OCI-LY3 (cell line): ENCODE measurements at regions not wholly inside any gene's neighbourhood (a gene's known extent, or its start where the extent isn't known, plus 50 kb on each side); places are given as distances from the start of the nearest gene placed in this dataset.

Source experiments
- EZH2phosphoT487 ChIP-seq: fragments of 200-600 bp; shearing (Covaris generic); IDR thresholded peaks from 2 replicates; pipeline ENCODE4 v1.6.1; 2018; ENCODE audit warnings: antibody characterized with exemption, mixed run types, low read depth
- TF ChIP-seq, protein P1 (sequence below): fragments of 200-600, 300-600 bp; sonication (generic); IDR thresholded peaks from 2 replicates; pipeline ENCODE4 v1.5.1; 2014; ENCODE audit warnings: antibody characterized with exemption, low read length, low read depth

DNA sequence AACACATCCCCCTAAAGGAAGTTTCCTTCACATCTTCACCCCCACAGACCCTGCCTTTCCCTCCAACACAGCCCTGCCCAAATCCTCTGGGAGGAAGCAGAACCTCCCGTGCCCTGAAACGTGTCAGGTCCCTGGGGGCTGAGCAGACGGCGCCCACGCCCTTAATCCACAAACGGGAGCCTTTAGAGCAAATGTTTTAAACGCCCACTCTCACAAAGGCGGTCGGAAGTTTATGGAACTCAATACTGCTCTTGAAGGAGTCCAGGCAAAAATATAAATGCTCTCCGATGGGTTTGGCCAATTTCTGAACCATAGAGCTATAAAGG lies 237.1 kb upstream of the AFDN start:
- TF ChIP-seq, protein P1, sequence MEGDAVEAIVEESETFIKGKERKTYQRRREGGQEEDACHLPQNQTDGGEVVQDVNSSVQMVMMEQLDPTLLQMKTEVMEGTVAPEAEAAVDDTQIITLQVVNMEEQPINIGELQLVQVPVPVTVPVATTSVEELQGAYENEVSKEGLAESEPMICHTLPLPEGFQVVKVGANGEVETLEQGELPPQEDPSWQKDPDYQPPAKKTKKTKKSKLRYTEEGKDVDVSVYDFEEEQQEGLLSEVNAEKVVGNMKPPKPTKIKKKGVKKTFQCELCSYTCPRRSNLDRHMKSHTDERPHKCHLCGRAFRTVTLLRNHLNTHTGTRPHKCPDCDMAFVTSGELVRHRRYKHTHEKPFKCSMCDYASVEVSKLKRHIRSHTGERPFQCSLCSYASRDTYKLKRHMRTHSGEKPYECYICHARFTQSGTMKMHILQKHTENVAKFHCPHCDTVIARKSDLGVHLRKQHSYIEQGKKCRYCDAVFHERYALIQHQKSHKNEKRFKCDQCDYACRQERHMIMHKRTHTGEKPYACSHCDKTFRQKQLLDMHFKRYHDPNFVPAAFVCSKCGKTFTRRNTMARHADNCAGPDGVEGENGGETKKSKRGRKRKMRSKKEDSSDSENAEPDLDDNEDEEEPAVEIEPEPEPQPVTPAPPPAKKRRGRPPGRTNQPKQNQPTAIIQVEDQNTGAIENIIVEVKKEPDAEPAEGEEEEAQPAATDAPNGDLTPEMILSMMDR = no peak
- no peak for TF ChIP-seq EZH2phosphoT487
